K562 (cell line): ENCODE measurements at regions not wholly inside any gene's neighbourhood (a gene's known extent, or its start where the extent isn't known, plus 50 kb on each side); places are given as distances from the start of the nearest gene placed in this dataset.

Source experiments
- ATAC-seq: fragments of 200-7000 bp; cut with Tn5 transposase; 3 replicates; pipeline ENCODE4 v1.9.1; 2020; ENCODE audit warnings: moderate library complexity
- BruUV-seq: library from RNA; stranded (reverse); fragments of 400-500 nt; replicated peaks from 2 replicates; lab custom pipeline; 2021; lab: Mats Ljungman, UMichigan
- CTCF ChIA-PET: fragments of 300-600 bp; formaldehyde crosslinking; extraction: SDS; loops from one replicate; lab custom pipeline; 2021; ENCODE audit warnings: low intra/inter-chr PET ratio; lab: Yijun Ruan, JAX
- POLR2A ChIA-PET: fragments of 300-600, 350-650 bp; sonication (Branson Sonifier 250); formaldehyde crosslinking; extraction: SDS; loops from one replicate; lab custom pipeline; 2021; ENCODE audit warnings: antibody characterized with exemption, inconsistent platforms; lab: Yijun Ruan, JAX
- DNase-seq, 4 experiments: peaks; one replicate each; pipeline versions ENCODE4 v3.0.0 to v3.0.0-alpha.2; 2011 to 2018; ENCODE audit warnings: low spot score in 3 of 4, mixed read lengths in 3 of 4; ENCODE audit errors: extremely low read depth in 1 of 4
- FAIRE-seq: peaks from 2 replicates; lab custom pipeline; 2011; peaks lifted over from hg19 to GRCh38; lab: Jason Lieb, UNC
- H2AFZ ChIP-seq: 2 replicates; pipeline ENCODE4 v1.6.0; 2011; ENCODE audit warnings: low read depth, low read length, control low read depth, inconsistent platforms
- H3K27ac ChIP-seq: fragments of 200-600 bp; 3 replicates; pipeline ENCODE4 v1.8.0; 2011; ENCODE audit warnings: low read depth, mild to moderate bottlenecking, control low read depth, inconsistent platforms, low read length, moderate library complexity, mixed read lengths; ENCODE audit errors: extremely low read depth
- H3K27me3 ChIP-seq, 2 experiments: fragments of 300-600 bp in 1 of 2; 2 replicates in 1 of 2; 3 replicates in 1 of 2; pipeline versions ENCODE4 v1.6.0 to v1.8.0; 2011; ENCODE audit warnings: inconsistent platforms in 2 of 2, low read length in 2 of 2, mild to moderate bottlenecking in 1 of 2, mixed read lengths in 1 of 2, moderate library complexity in 1 of 2; ENCODE audit not compliant: control insufficient read depth in 2 of 2, insufficient read depth in 2 of 2
- H3K36me3 ChIP-seq: fragments of 300-600 bp; 3 replicates; pipeline ENCODE4 v1.8.0; 2011; ENCODE audit warnings: mild to moderate bottlenecking, low read length, inconsistent platforms; ENCODE audit not compliant: control insufficient read depth, insufficient read depth
- H3K4me1 ChIP-seq, 2 experiments: fragments of 200-600 bp in 1 of 2; replicated peaks in 1 of 2; 2 replicates in 1 of 2; 3 replicates in 1 of 2; pipeline versions ENCODE4 v1.5.1 to v1.8.0; 2011; ENCODE audit warnings: inconsistent platforms in 2 of 2, low read length in 2 of 2, mild to moderate bottlenecking in 1 of 2, mixed read lengths in 1 of 2, moderate library complexity in 1 of 2; ENCODE audit not compliant: control insufficient read depth in 2 of 2, insufficient read depth in 2 of 2
- H3K4me2 ChIP-seq: 2 replicates; pipeline ENCODE4 v1.6.1; 2011; ENCODE audit warnings: low read length, control low read depth, inconsistent platforms, mixed read lengths; ENCODE audit not compliant: insufficient read depth
- H3K4me3 ChIP-seq: fragments of 200-600 bp; sonication (generic), shearing (Covaris generic); 2 replicates; pipeline ENCODE4 v1.5.1; 2016; ENCODE audit warnings: control low read depth, inconsistent platforms
- H3K79me2 ChIP-seq: fragments of 200-600 bp; 3 replicates; pipeline ENCODE4 v1.8.0; 2011; ENCODE audit warnings: low read length, inconsistent platforms; ENCODE audit not compliant: control insufficient read depth, insufficient read depth
- H3K9ac ChIP-seq, 2 experiments: 2 replicates each; pipeline versions ENCODE4 v1.6.0 to v1.6.1; 2011; ENCODE audit warnings: low read depth in 2 of 2, low read length in 2 of 2, control low read depth in 1 of 2, inconsistent platforms in 1 of 2, mild to moderate bottlenecking in 1 of 2, mixed read lengths in 1 of 2; ENCODE audit not compliant: insufficient read depth in 1 of 2
- H3K9me1 ChIP-seq: one replicate; pipeline ENCODE4 v1.6.0; 2011; ENCODE audit warnings: inconsistent platforms, mild to moderate bottlenecking, low read length, moderate library complexity; ENCODE audit not compliant: control insufficient read depth, insufficient read depth
- H3K9me3 ChIP-seq: replicated peaks from 2 replicates; pipeline ENCODE4 v1.5.1; 2011; ENCODE audit warnings: low read depth, low read length, inconsistent platforms; ENCODE audit not compliant: control insufficient read depth, insufficient read depth
- H4K20me1 ChIP-seq: replicated peaks from 2 replicates; pipeline ENCODE4 v1.6.1; 2011; ENCODE audit warnings: low read length, inconsistent platforms, mixed read lengths; ENCODE audit not compliant: control insufficient read depth, insufficient read depth
- ASH1L ChIP-seq: fragments of 450-650 bp; IDR thresholded peaks from 2 replicates; pipeline ENCODE4 v1.6.1; 2018; ENCODE audit warnings: borderline replicate concordance, mild to moderate bottlenecking, low read depth; ENCODE audit not compliant: partially characterized antibody
- CBFA2T3 ChIP-seq: fragments of 450-650 bp; IDR thresholded peaks from 2 replicates; pipeline ENCODE4 v1.6.1; 2017
- HEY1 ChIP-seq: fragments of 250-450 bp; sonication (Bioruptor Pico); IDR thresholded peaks from 2 replicates; pipeline ENCODE4 v1.5.0; 2020; ENCODE audit warnings: mild to moderate bottlenecking, moderate library complexity, borderline replicate concordance
- HNRNPH1 ChIP-seq: fragments of 200-400 bp; formaldehyde crosslinking; optimal IDR thresholded peaks from 2 replicates; pipeline ENCODE3; 2017; ENCODE audit warnings: low read depth, mild to moderate bottlenecking, low read length, moderate library complexity
- ZNF212 ChIP-seq: fragments of 450-650 bp; formaldehyde crosslinking; IDR thresholded peaks from 2 replicates; pipeline ENCODE4 v1.4.0; 2020; ENCODE audit warnings: mild to moderate bottlenecking
- WGBS: fragments of 100-300 bp; shearing (Covaris generic); methylation state at CpG from one replicate; pipeline ENCODE4 v1.1.6; 2016; ENCODE audit warnings: low coverage, mixed read lengths; ENCODE audit not compliant: insufficient coverage; ENCODE audit errors: missing lambda C conversion rate; 5-methylcytosine and 5-hydroxymethylcytosine counted together
- in situ Hi-C: fragments of 300-500 bp; cut with MboI; formaldehyde crosslinking; loops from 4 replicates; pipeline ENCODE4 v1.15.0; 2018; ENCODE audit warnings: inconsistent platforms, mixed read lengths
- intact Hi-C: fragments of 100-400 bp; cut with micrococcal nuclease; formaldehyde crosslinking; loops from 2 replicates; pipeline ENCODE4 v1.14.2; 2022
- TF ChIP-seq, protein P1 (sequence below), 2 experiments: fragments of 450-650 bp; formaldehyde crosslinking in 1 of 2; IDR thresholded peaks; 2 replicates each; pipeline versions ENCODE4 v1.4.0 to v1.6.1; 2014 to 2020; ENCODE audit warnings: mild to moderate bottlenecking in 2 of 2, borderline replicate concordance in 1 of 2, low read depth in 1 of 2
- TF ChIP-seq, protein P2 (sequence below): fragments of 250-450 bp; sonication (Bioruptor Pico); IDR thresholded peaks from 2 replicates; pipeline ENCODE4 v1.8.0; 2021; ENCODE audit warnings: moderate library complexity, mild to moderate bottlenecking, inconsistent platforms
- TF ChIP-seq, protein P3 (sequence below): sonication (generic); formaldehyde crosslinking; IDR thresholded peaks from 2 replicates; pipeline ENCODE4 v1.8.0; 2022; ENCODE audit warnings: missing genetic modification reagents, mild to moderate bottlenecking, borderline replicate concordance
- TF ChIP-seq, protein P4 (sequence below): conservative IDR thresholded peaks from 2 replicates; pipeline ENCODE4 v1.6.1; 2011; ENCODE audit warnings: low read depth, mild to moderate bottlenecking, low read length; ENCODE audit not compliant: control insufficient read depth

DNA sequence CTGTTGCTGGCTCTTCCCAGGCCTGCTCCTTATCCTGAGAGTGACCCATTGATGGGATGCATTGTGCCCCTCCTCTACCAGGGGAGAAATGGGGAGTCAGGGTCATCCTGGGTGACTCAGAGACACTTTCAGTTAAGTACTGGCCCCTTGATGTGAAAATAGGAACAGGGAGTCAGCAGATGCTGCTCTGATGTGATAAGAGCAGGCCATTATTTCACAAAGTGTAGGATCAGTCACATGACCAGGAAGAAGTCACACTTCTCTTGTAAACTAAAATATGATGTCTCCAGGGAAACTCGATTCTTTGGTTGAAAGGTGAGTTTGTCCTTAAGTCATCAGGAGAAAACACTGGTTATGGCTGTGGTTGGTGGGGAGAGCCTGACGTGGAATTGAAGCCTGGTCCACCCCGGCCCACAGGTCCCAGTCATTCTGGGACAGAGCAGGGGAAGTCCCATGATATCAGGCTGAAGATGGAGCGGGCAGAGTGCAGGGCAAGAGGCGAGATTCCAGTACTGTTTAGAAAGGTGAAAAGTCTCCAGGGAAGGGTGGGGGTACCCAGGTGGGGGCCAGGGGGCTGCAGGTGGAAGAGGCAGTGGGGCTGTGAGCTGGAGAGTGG is 88.6 kb upstream of the NLRP1 start:
- no TSS peak for BruUV-seq
- H3K9ac ChIP-seq = no peak overlapping the region; a peak in 1 of 4 replicates
- CTCF ChIA-PET = no interaction called here
- H4K20me1 ChIP-seq = no peaks in the 10 kb centered on the region
- H3K4me1 ChIP-seq = peaks cover 0 to 8% of the 10 kb centered on the region in 2 experiments; a peak in 2 of 5 replicates
- DNase-seq = peak in 2 of 4 experiments; percentile 11 to 15
- no peak for FAIRE-seq
- H3K4me2 ChIP-seq = no peak overlapping the region; the same call in 1 of the 2 replicates
- H3K36me3 ChIP-seq = no peaks in the 10 kb centered on the region
- no peaks in the 10 kb centered on the region for H3K79me2 ChIP-seq
- no peak overlapping the region for H3K4me3 ChIP-seq
- H3K27ac ChIP-seq = no peak overlapping the region
- POLR2A ChIA-PET = interaction anchor here (1.2 kb wide), 1 partner anchor 10 kb away, joined by 3 read pairs; no protein-coding TSS in a partner anchor
- H3K9me1 ChIP-seq = no peaks in the 10 kb centered on the region
- in situ Hi-C loops = no loop called here
- no peak overlapping the region for H2AFZ ChIP-seq
- intact Hi-C loops = no loop called here
- peak; percentile 21; the same call in 1 of the 3 replicates for ATAC-seq
- peaks cover 3 to 10% of the 10 kb centered on the region in 2 experiments; a peak in 2 of 5 replicates for H3K27me3 ChIP-seq
- 4% methylated on average over 5 of the region's 5 CpGs for WGBS
- no peaks in the 10 kb centered on the region for H3K9me3 ChIP-seq
- TF ChIP-seq HNRNPH1 (no peak), ASH1L (no peak), HEY1 (no peak), CBFA2T3 (peak; percentile 26; the same call in 1 of the 2 replicates), ZNF212 (CRISPR knock-in tag) (no peak)
- TF ChIP-seq, protein P1, sequence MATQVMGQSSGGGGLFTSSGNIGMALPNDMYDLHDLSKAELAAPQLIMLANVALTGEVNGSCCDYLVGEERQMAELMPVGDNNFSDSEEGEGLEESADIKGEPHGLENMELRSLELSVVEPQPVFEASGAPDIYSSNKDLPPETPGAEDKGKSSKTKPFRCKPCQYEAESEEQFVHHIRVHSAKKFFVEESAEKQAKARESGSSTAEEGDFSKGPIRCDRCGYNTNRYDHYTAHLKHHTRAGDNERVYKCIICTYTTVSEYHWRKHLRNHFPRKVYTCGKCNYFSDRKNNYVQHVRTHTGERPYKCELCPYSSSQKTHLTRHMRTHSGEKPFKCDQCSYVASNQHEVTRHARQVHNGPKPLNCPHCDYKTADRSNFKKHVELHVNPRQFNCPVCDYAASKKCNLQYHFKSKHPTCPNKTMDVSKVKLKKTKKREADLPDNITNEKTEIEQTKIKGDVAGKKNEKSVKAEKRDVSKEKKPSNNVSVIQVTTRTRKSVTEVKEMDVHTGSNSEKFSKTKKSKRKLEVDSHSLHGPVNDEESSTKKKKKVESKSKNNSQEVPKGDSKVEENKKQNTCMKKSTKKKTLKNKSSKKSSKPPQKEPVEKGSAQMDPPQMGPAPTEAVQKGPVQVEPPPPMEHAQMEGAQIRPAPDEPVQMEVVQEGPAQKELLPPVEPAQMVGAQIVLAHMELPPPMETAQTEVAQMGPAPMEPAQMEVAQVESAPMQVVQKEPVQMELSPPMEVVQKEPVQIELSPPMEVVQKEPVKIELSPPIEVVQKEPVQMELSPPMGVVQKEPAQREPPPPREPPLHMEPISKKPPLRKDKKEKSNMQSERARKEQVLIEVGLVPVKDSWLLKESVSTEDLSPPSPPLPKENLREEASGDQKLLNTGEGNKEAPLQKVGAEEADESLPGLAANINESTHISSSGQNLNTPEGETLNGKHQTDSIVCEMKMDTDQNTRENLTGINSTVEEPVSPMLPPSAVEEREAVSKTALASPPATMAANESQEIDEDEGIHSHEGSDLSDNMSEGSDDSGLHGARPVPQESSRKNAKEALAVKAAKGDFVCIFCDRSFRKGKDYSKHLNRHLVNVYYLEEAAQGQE (IDR thresholded peaks at IDR 0.05; ENCODE audit: borderline replicate concordance) = peak; percentile 8; the same call in 1 of the 2 replicates
- TF ChIP-seq, protein P1 (CRISPR knock-in tag; IDR thresholded peaks at IDR 0.05; ENCODE audit: low read depth) = no peak
- TF ChIP-seq, protein P2, sequence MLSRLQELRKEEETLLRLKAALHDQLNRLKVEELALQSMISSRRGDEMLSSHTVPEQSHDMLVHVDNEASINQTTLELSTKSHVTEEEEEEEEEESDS (CRISPR knock-in tag) = no peak
- TF ChIP-seq, protein P3, sequence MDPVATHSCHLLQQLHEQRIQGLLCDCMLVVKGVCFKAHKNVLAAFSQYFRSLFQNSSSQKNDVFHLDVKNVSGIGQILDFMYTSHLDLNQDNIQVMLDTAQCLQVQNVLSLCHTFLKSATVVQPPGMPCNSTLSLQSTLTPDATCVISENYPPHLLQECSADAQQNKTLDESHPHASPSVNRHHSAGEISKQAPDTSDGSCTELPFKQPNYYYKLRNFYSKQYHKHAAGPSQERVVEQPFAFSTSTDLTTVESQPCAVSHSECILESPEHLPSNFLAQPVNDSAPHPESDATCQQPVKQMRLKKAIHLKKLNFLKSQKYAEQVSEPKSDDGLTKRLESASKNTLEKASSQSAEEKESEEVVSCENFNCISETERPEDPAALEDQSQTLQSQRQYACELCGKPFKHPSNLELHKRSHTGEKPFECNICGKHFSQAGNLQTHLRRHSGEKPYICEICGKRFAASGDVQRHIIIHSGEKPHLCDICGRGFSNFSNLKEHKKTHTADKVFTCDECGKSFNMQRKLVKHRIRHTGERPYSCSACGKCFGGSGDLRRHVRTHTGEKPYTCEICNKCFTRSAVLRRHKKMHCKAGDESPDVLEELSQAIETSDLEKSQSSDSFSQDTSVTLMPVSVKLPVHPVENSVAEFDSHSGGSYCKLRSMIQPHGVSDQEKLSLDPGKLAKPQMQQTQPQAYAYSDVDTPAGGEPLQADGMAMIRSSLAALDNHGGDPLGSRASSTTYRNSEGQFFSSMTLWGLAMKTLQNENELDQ (CRISPR knock-in tag) = no peak
- TF ChIP-seq, protein P4, sequence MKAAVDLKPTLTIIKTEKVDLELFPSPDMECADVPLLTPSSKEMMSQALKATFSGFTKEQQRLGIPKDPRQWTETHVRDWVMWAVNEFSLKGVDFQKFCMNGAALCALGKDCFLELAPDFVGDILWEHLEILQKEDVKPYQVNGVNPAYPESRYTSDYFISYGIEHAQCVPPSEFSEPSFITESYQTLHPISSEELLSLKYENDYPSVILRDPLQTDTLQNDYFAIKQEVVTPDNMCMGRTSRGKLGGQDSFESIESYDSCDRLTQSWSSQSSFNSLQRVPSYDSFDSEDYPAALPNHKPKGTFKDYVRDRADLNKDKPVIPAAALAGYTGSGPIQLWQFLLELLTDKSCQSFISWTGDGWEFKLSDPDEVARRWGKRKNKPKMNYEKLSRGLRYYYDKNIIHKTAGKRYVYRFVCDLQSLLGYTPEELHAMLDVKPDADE = no peak
